Ramos (cell line): ENCODE measurements at regions not wholly inside any gene's neighbourhood (a gene's known extent, or its start where the extent isn't known, plus 50 kb on each side); places are given as distances from the start of the nearest gene placed in this dataset.

ENCODE experiments used
- in situ Hi-C: fragments of 300-500 bp; cut with MboI; formaldehyde crosslinking; loops from one replicate; pipeline ENCODE4 v1.14.3; 2022; ENCODE audit warnings: low sequenced_read_pairs; ENCODE audit not compliant: unreplicated experiment

GRCh38 chr1:219372916-219373615, 199.4 kb downstream of the LYPLAL1 start:
- in situ Hi-C loops = no loop called here

GRCh38 chr1:219371471-219371870, 197.8 kb downstream of the LYPLAL1 start:
- in situ Hi-C loops = no loop called here

- in situ Hi-C loops = no loop called here
These were observed 193.8 kb downstream of the LYPLAL1 start for GRCh38 chr1:219367496-219367895.

- in situ Hi-C loops = no loop called here
These were observed 191.8 kb downstream of the LYPLAL1 start for GRCh38 chr1:219365451-219365850.

GRCh38 chr1:219362702-219363101, 189.0 kb downstream of the LYPLAL1 start:
- in situ Hi-C loops = no loop called here

GRCh38 chr1:219359126-219359525, 185.4 kb downstream of the LYPLAL1 start:
- in situ Hi-C loops = no loop called here

GRCh38 chr1:219358080-219358479, 184.4 kb downstream of the LYPLAL1 start:
- in situ Hi-C loops = no loop called here

GRCh38 chr1:219354962-219355361, 181.3 kb downstream of the LYPLAL1 start:
- in situ Hi-C loops = no loop called here

- in situ Hi-C loops = no loop called here
These were observed 179.4 kb downstream of the LYPLAL1 start for GRCh38 chr1:219352961-219353651.

GRCh38 chr1:219350172-219350931, 176.7 kb downstream of the LYPLAL1 start:
- in situ Hi-C loops = no loop called here

GRCh38 chr1:219347921-219348391, 174.3 kb downstream of the LYPLAL1 start:
- in situ Hi-C loops = no loop called here

- in situ Hi-C loops = no loop called here
These were observed 173.7 kb downstream of the LYPLAL1 start for GRCh38 chr1:219347376-219347775.

- in situ Hi-C loops = no loop called here
These were observed 172.3 kb downstream of the LYPLAL1 start for GRCh38 chr1:219345953-219346352.

- in situ Hi-C loops = no loop called here
These were observed 169.2 kb downstream of the LYPLAL1 start for GRCh38 chr1:219342836-219343235.

- in situ Hi-C loops = no loop called here
These were observed 167.1 kb downstream of the LYPLAL1 start for GRCh38 chr1:219340796-219341195.

- in situ Hi-C loops = no loop called here
These were observed 165.8 kb downstream of the LYPLAL1 start for GRCh38 chr1:219339466-219339865.

GRCh38 chr1:219337588-219337987, 163.9 kb downstream of the LYPLAL1 start:
- in situ Hi-C loops = no loop called here

- in situ Hi-C loops = no loop called here
These were observed 159.9 kb downstream of the LYPLAL1 start for GRCh38 chr1:219333626-219334025.

- in situ Hi-C loops = no loop called here
These were observed 157.7 kb downstream of the LYPLAL1 start for GRCh38 chr1:219331424-219331823.

- in situ Hi-C loops = no loop called here
These were observed 157.0 kb downstream of the LYPLAL1 start for GRCh38 chr1:219330669-219331068.

GRCh38 chr1:219330001-219330400, 156.3 kb downstream of the LYPLAL1 start:
- in situ Hi-C loops = no loop called here
